Fibroblast of lung (primary cell): ENCODE measurements at regions not wholly inside any gene's neighbourhood (a gene's known extent, or its start where the extent isn't known, plus 50 kb on each side); places are given as distances from the start of the nearest gene placed in this dataset.

Source experiments
- DNase-seq, 2 donors: peaks; one replicate each; pipeline versions ENCODE4 v3.0.0 to v3.0.0-alpha.2; 2010; ENCODE audit warnings: low read depth in 2 of 2
- H2AFZ ChIP-seq: 2 replicates; pipeline ENCODE4 v1.5.1; 2012; ENCODE audit warnings: low read length, control low read depth, inconsistent platforms
- H3K27ac ChIP-seq: 2 replicates; pipeline ENCODE4 v1.5.1; 2011; ENCODE audit warnings: low read length, control low read depth; ENCODE audit not compliant: insufficient read depth
- H3K27me3 ChIP-seq: 2 replicates; pipeline ENCODE4 v1.5.1; 2011; ENCODE audit warnings: mild to moderate bottlenecking, low read length; ENCODE audit not compliant: control insufficient read depth, insufficient read depth
- H3K36me3 ChIP-seq: 2 replicates; pipeline ENCODE4 v1.5.1; 2011; ENCODE audit warnings: low read length; ENCODE audit not compliant: control insufficient read depth, insufficient read depth
- H3K4me1 ChIP-seq: 2 replicates; pipeline ENCODE4 v1.5.1; 2011; ENCODE audit warnings: low read length; ENCODE audit not compliant: control insufficient read depth, insufficient read depth; ENCODE audit errors: extremely low read depth
- H3K4me2 ChIP-seq: 2 replicates; pipeline ENCODE4 v1.5.1; 2011; ENCODE audit warnings: low read length, control low read depth; ENCODE audit not compliant: insufficient read depth; ENCODE audit errors: extremely low read depth
- H3K4me3 ChIP-seq, 4 experiments: fragments of 200-600 bp in 1 of 4; sonication (generic) in 1 of 4; replicated peaks in 1 of 4; 2 replicates each; pipeline ENCODE4 v1.5.1; 2011 to 2016; ENCODE audit warnings: low read length in 4 of 4, low read depth in 3 of 4, mild to moderate bottlenecking in 3 of 4, control low read depth in 2 of 4, inconsistent platforms in 1 of 4, mixed read lengths in 1 of 4; ENCODE audit not compliant: insufficient read depth in 1 of 4; ENCODE audit errors: control extremely low read depth in 1 of 4
- H3K79me2 ChIP-seq: 2 replicates; pipeline ENCODE4 v1.5.1; 2012; ENCODE audit warnings: mild to moderate bottlenecking, low read length, inconsistent platforms; ENCODE audit not compliant: control insufficient read depth, insufficient read depth
- H3K9ac ChIP-seq: 2 replicates; pipeline ENCODE4 v1.5.1; 2011; ENCODE audit warnings: mild to moderate bottlenecking, low read length, control low read depth; ENCODE audit not compliant: insufficient read depth
- H3K9me3 ChIP-seq: 2 replicates; pipeline ENCODE4 v1.5.1; 2012; ENCODE audit warnings: low read depth, low read length; ENCODE audit not compliant: control insufficient read depth, insufficient read depth
- H4K20me1 ChIP-seq: 2 replicates; pipeline ENCODE4 v1.5.1; 2011; ENCODE audit warnings: low read length; ENCODE audit not compliant: control insufficient read depth, insufficient read depth; ENCODE audit errors: extremely low read depth
- EZH2 ChIP-seq: IDR thresholded peaks from 2 replicates; pipeline ENCODE4 v1.5.1; 2012; ENCODE audit warnings: low read length, control low read depth, mild to moderate bottlenecking; ENCODE audit errors: missing control alignments
- TF ChIP-seq, protein P1 (sequence below), 2 donors: IDR thresholded peaks in 1 of 2; conservative IDR thresholded peaks in 1 of 2; 1 replicate in 1 of 2; 2 replicates in 1 of 2; pipeline ENCODE4 v1.5.1; 2011 to 2012; ENCODE audit warnings: low read length in 2 of 2, control low read depth in 1 of 2, inconsistent platforms in 1 of 2, low read depth in 1 of 2, mild to moderate bottlenecking in 1 of 2

DNA sequence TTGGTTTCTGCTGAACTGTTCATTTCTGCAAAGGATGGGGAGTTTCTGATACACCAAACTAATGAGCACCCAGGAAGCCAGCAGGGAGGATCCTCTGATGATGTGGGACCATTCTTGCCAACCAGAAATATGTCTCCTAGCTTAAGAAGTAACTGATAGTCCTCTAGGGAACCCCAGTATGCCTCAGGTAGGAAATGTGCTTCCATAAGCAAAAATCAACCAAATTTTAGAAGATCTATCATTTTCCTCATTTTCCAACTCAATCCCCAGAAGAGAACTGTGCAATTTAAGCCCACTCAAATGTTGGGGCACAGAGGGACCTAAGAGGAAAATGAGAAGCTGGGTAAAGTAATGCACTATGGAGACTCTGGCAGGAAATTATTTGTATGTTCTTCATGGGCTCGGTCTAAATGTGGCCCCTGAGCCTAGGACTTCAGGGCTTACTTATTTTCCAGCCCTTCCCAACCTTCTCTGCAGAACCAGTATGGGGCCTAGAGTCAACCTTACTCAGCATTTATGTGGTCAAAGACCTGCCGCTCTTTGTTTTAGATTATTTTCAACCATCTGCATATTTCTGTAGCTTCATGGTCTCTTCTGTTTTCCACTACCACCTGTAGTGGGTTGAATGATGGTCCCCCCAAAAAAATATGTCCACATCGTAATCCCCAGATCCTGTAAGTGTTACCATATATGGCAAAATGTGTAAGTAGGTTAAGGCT, 359.8 kb upstream of the CDH4 start:
- Histone ChIP-seq H3K4me3 (no peak overlapping the region), H3K27ac (no peak overlapping the region), H3K9me3 (no peaks in the 10 kb centered on the region), H3K27me3 (no peaks in the 10 kb centered on the region), H2AFZ (no peak overlapping the region), H4K20me1 (no peaks in the 10 kb centered on the region), H3K4me1 (no peaks in the 10 kb centered on the region), H3K9ac (no peak overlapping the region), H3K4me2 (no peak overlapping the region), H3K36me3 (no peaks in the 10 kb centered on the region), H3K79me2 (no peaks in the 10 kb centered on the region)
- TF ChIP-seq, protein P1, sequence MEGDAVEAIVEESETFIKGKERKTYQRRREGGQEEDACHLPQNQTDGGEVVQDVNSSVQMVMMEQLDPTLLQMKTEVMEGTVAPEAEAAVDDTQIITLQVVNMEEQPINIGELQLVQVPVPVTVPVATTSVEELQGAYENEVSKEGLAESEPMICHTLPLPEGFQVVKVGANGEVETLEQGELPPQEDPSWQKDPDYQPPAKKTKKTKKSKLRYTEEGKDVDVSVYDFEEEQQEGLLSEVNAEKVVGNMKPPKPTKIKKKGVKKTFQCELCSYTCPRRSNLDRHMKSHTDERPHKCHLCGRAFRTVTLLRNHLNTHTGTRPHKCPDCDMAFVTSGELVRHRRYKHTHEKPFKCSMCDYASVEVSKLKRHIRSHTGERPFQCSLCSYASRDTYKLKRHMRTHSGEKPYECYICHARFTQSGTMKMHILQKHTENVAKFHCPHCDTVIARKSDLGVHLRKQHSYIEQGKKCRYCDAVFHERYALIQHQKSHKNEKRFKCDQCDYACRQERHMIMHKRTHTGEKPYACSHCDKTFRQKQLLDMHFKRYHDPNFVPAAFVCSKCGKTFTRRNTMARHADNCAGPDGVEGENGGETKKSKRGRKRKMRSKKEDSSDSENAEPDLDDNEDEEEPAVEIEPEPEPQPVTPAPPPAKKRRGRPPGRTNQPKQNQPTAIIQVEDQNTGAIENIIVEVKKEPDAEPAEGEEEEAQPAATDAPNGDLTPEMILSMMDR (conservative IDR thresholded peaks at IDR 0.05 in 1 of 2, IDR thresholded peaks at IDR 0.05 in 1 of 2; ENCODE audit: low read depth in 1 of 2, low read length in 2 of 2), result no peak
- no peak for TF ChIP-seq EZH2
- no peak for DNase-seq

DNA sequence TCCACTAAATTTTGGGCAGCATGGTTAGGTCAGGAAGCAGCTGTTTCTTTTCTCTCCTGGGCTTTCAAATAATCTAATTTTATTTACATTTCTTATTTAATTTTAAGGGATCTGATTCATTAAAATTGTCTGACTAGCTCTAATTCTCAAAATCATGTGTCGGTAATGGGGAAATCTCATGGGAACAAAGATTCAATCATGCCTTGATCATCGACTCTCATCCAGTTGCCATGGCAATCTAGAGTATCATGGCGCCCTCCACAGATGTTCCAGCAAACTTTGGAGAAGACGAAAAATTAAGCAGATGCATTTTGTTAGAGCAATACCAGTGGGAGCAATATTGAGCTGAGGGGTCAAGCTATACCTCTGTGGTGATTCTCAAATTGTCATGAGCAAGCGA, 358.0 kb upstream of the CDH4 start:
- H3K4me2 ChIP-seq, result no peak overlapping the region
- TF ChIP-seq EZH2, result no peak
- TF ChIP-seq, protein P1 (conservative IDR thresholded peaks at IDR 0.05 in 1 of 2, IDR thresholded peaks at IDR 0.05 in 1 of 2; ENCODE audit: low read depth in 1 of 2, low read length in 2 of 2), result no peak
- no peak overlapping the region for H3K27ac ChIP-seq
- no peaks in the 10 kb centered on the region for H3K27me3 ChIP-seq
- DNase-seq, result no peak
- no peak overlapping the region for H3K9ac ChIP-seq
- H3K79me2 ChIP-seq, result no peaks in the 10 kb centered on the region
- H3K36me3 ChIP-seq, result no peaks in the 10 kb centered on the region
- no peaks in the 10 kb centered on the region for H4K20me1 ChIP-seq
- H3K9me3 ChIP-seq, result no peaks in the 10 kb centered on the region
- no peaks in the 10 kb centered on the region for H3K4me1 ChIP-seq
- no peak overlapping the region for H3K4me3 ChIP-seq
- no peak overlapping the region for H2AFZ ChIP-seq

DNA sequence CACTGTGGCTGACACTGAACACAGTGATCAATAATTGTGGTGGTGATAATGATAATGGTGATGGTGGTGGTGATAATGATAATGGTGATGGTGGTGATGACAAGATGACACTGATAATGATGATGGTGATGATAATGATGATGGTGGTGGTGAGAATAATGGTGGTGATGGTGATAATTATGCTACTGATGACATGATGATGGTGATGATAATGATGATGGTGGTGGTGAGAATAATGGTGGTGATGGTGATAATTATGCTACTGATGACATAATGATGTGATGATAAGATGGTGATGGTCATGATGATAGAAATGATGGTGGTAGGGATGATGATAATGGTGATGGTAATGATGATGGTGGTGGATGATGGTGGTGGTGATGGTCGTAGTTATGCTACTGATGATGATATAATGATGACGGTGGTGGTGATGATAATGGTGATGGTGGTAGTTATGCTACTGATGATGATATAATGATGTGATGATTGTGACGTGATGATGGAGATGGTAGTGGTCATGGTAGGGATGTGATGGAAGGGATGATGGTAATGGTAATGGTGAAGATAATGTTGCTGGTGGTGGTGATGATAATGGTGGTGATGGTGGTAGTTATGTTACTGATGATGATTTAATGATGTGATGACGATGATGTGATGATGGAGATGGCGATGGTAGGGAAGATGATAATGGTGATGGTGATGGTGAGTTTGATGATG, 356.5 kb upstream of the CDH4 start:
- Histone ChIP-seq H3K9me3 (no peaks in the 10 kb centered on the region), H3K27ac (no peak overlapping the region), H3K4me2 (no peak overlapping the region), H3K36me3 (no peaks in the 10 kb centered on the region), H3K4me1 (no peaks in the 10 kb centered on the region), H3K4me3 (no peak overlapping the region), H2AFZ (no peak overlapping the region), H4K20me1 (no peaks in the 10 kb centered on the region), H3K27me3 (no peaks in the 10 kb centered on the region), H3K9ac (no peak overlapping the region), H3K79me2 (no peaks in the 10 kb centered on the region)
- DNase-seq, result no peak
- TF ChIP-seq EZH2, result no peak
- TF ChIP-seq, protein P1 (conservative IDR thresholded peaks at IDR 0.05 in 1 of 2, IDR thresholded peaks at IDR 0.05 in 1 of 2; ENCODE audit: low read depth in 1 of 2, low read length in 2 of 2), result no peak
